ENCODE measurements at regions not wholly inside any gene's neighbourhood (a gene's known extent, or its start where the extent isn't known, plus 50 kb on each side); places are given as distances from the start of the nearest gene placed in this dataset.

DNA sequence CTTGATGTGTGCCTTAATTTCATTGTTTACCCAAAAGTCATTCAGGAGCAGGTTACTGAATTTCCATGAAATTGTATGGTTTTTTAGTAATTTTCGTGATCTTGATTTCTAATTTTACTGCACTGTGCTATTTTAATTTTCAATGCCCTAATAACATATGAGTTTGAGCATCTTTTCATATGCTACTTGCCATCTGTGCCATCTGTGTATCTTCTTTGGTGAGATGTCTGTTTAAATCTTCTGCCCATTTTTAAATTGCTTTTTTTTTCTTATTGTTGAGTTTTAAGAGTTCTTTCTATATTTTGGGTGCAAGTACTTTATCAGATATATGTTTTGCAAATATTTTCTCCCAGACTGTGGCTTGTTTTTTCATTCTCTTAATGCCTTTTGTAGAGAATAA lies 165.9 kb downstream of the ST6GAL2 start:
- DNase-seq, result no peak

DNA sequence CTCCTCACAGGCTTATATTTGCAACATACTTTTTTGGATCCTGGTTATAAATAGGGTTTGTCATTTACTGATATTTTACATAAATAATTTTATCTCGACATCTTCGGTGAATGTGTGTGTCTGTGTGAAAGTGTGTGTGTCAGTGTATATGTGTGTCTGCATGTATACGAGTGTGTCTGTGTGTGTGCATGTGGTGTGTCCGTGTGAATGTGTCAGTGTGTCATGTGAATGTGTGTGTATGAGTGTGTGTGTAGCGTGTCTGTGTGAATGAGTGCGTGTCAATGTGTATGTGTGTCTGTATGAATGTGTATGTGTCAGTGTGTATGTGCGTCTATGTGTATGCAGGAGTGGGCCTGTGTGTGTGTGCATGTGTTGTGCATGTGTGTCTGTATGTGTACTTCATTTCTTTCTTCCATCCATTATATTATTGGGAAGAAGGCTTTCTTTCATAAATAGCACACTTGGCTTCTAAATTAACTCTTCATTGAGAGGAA lies 161.6 kb downstream of the ST6GAL2 start:
- no peak for DNase-seq

DNA sequence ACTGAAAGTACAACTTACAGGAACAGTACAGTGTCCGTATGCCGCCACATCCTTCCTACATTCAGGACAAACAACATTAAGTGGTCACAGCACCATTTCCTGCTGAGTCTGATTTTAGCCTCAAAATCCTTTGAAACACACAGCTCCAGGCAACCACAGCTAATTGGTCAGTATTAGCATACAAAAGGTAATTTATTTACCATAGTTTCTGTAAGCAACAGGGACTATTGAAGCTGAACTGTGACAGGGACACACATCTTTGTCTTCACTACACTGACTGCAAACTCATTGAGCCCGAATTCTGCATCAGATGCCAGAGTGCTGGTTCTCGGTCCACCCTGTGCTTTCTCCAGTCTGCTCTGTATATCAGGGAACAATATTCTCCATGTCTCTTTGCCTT lies 151.8 kb downstream of the ST6GAL2 start:
- no peak for DNase-seq

DNA sequence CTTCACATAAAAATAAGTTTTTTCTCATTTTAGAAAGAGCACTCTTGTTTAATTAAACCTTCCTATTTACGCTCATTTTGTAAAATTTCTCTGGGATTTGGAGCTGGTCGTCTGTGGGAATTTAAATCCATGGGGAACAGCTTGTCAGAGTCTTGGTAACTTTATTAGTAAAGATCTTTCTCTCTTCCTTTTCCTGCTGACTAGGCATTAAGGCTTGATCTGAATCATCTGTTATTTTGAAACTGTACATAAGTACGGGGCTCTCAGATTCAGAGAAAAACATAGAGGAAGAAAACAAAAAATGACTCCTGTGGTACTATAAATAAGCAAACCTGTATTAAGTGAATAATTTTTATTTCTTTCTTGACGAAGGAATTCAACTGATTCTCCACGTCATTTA lies 150.2 kb downstream of the ST6GAL2 start:
- no peak for DNase-seq

DNA sequence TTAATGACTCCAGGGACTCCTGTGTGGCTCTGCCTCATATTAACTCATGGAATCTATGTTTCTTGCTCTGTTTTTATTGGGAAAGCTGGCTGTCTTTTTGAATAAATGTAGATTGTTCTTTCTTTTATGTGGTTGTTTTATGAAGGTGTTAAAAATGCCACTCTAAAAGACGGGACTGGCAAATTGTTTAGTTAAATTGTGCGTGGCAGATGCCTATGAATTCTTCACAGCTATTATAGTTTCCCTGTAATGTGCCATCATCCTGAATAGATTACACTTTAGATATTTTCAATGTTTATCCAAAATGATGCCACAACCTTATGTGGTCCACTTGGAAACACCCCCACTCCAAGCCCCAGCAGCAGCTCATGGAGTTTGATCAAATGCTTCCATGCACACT lies 149.7 kb downstream of the ST6GAL2 start:
- no peak for DNase-seq

DNA sequence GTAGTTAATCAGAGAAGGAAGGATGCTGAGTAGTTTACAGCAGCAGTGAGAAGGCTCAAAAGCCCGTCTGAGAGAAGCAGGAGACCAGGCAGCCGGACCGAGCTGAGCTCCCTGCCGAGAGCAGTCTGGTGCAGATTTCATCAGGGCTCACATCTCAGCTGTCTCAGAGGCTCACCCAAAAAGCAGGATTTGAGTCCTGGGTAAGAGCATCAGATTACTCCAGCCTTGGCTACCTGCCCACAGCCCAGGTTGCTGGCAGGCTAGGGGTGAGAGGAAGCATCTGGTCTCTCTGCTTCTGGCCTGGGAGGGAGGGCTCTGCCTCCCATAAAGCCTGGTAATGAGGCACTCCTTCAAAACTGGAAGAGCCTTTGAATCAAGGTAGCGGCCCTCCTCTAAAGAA lies 140.5 kb downstream of the ST6GAL2 start:
- DNase-seq, result no peak

DNA sequence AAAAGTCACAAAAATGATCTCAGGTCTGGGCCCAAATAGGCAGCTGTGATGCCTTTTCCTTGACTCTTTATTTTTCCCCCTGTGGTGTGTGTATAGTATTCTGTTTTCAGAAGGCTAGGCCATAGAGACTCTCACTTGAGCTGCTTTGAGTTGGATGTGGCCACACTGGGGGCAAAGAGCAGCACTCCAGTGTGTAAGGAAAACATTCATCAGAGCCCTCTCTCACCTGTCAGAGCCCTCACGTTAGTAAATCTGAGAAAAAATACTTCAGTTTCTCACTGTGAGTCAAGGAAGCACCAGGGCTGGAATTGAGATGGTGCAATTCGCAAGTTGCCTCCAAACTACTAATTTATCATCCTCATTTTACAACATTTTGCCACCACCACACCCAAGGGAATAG lies 136.1 kb downstream of the ST6GAL2 start:
- DNase-seq, result no peak
